Skeletal muscle tissue (tissue), 3 donors: ENCODE measurements at regions not wholly inside any gene's neighbourhood (a gene's known extent, or its start where the extent isn't known, plus 50 kb on each side); places are given as distances from the start of the nearest gene placed in this dataset.

ENCODE experiments used
- H3K27ac ChIP-seq: one replicate; pipeline ENCODE4 v1.7.0; 2013; ENCODE audit warnings: mild to moderate bottlenecking, low read depth, low read length, inconsistent platforms
- H3K27me3 ChIP-seq, 3 donors: one replicate each; pipeline ENCODE4 v1.7.0; 2013; ENCODE audit warnings: low read length in 3 of 3; ENCODE audit not compliant: control insufficient read depth in 3 of 3, insufficient read depth in 3 of 3
- H3K36me3 ChIP-seq, 3 donors: one replicate each; pipeline ENCODE4 v1.7.0; 2013; ENCODE audit warnings: low read length in 3 of 3; ENCODE audit not compliant: control insufficient read depth in 3 of 3, insufficient read depth in 3 of 3
- H3K4me1 ChIP-seq, 3 donors: one replicate each; pipeline ENCODE4 v1.7.0; 2013; ENCODE audit warnings: low read length in 3 of 3, mild to moderate bottlenecking in 3 of 3; ENCODE audit not compliant: control insufficient read depth in 3 of 3, insufficient read depth in 3 of 3
- H3K4me3 ChIP-seq, 3 donors: one replicate each; pipeline ENCODE4 v1.7.0; 2013; ENCODE audit warnings: low read length in 3 of 3
- H3K9ac ChIP-seq, 3 donors: one replicate each; pipeline ENCODE4 v1.7.0; 2013; ENCODE audit warnings: low read length in 3 of 3, mild to moderate bottlenecking in 3 of 3, moderate library complexity in 2 of 3, low read depth in 1 of 3
- H3K9me3 ChIP-seq, 3 donors: one replicate each; pipeline ENCODE4 v1.7.0; 2013; ENCODE audit warnings: low read length in 3 of 3; ENCODE audit not compliant: control insufficient read depth in 3 of 3
- donor health status: Osteomylitis.

GRCh38 chr6:147709396-147710272 lies 201.1 kb downstream of the SAMD5 start:
- Histone ChIP-seq H3K9ac (no peak overlapping the region), H3K4me1 (no peaks in the 10 kb centered on the region), H3K9me3 (no peaks in the 10 kb centered on the region), H3K4me3 (no peak overlapping the region), H3K36me3 (no peaks in the 10 kb centered on the region), H3K27ac (no peak overlapping the region), H3K27me3 (no peaks in the 10 kb centered on the region)

DNA sequence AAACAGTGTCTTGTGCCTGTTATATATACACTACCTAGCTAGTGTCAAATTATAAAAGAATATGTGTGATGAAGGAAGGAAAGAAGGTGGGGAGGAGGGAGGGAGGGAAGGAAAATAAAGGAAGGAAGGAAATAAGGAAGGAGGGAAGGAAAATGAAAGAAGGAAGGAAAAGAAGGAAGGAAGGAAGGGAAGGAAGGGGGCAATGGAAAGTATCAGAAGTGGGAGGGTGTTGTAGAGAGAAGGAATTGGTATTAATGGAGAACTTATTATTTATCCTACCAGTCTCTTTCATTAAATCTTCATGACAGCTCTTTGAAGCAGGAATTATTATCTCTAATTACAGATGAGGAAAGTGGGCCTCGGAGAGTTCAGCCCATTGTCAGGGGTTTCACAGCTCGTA lies 202.4 kb downstream of the SAMD5 start:
- no peaks in the 10 kb centered on the region for H3K9me3 ChIP-seq
- no peaks in the 10 kb centered on the region for H3K4me1 ChIP-seq
- H3K36me3 ChIP-seq = no peaks in the 10 kb centered on the region
- H3K27ac ChIP-seq = no peak overlapping the region
- no peak overlapping the region for H3K9ac ChIP-seq
- no peak overlapping the region for H3K4me3 ChIP-seq
- no peaks in the 10 kb centered on the region for H3K27me3 ChIP-seq

GRCh38 chr6:147711476-147711875 lies 203.0 kb downstream of the SAMD5 start:
- Histone ChIP-seq H3K9me3 (no peaks in the 10 kb centered on the region), H3K9ac (no peak overlapping the region), H3K36me3 (no peaks in the 10 kb centered on the region), H3K27ac (no peak overlapping the region), H3K4me3 (no peak overlapping the region), H3K27me3 (no peaks in the 10 kb centered on the region), H3K4me1 (no peaks in the 10 kb centered on the region)

GRCh38 chr6:147712841-147713240 lies 204.4 kb downstream of the SAMD5 start:
- Histone ChIP-seq H3K36me3 (no peaks in the 10 kb centered on the region), H3K9me3 (no peaks in the 10 kb centered on the region), H3K4me1 (no peaks in the 10 kb centered on the region), H3K27me3 (no peaks in the 10 kb centered on the region), H3K9ac (no peak overlapping the region), H3K4me3 (no peak overlapping the region), H3K27ac (no peak overlapping the region)

GRCh38 chr6:147715035-147715434 lies 206.5 kb downstream of the SAMD5 start:
- H3K27ac ChIP-seq = no peak overlapping the region
- H3K4me3 ChIP-seq = no peak overlapping the region
- H3K27me3 ChIP-seq = no peaks in the 10 kb centered on the region
- no peaks in the 10 kb centered on the region for H3K9me3 ChIP-seq
- no peaks in the 10 kb centered on the region for H3K4me1 ChIP-seq
- H3K9ac ChIP-seq = no peak overlapping the region
- H3K36me3 ChIP-seq = no peaks in the 10 kb centered on the region

- no peak overlapping the region for H3K9ac ChIP-seq
- no peaks in the 10 kb centered on the region for H3K36me3 ChIP-seq
- no peak overlapping the region for H3K4me3 ChIP-seq
- H3K4me1 ChIP-seq = no peaks in the 10 kb centered on the region
- H3K9me3 ChIP-seq = no peaks in the 10 kb centered on the region
- H3K27ac ChIP-seq = no peak overlapping the region
- no peaks in the 10 kb centered on the region for H3K27me3 ChIP-seq
Observed at GRCh38 chr6:147716434-147716833, 207.9 kb downstream of the SAMD5 start.

GRCh38 chr6:147717991-147718390 lies 209.5 kb downstream of the SAMD5 start:
- Histone ChIP-seq H3K9ac (no peak overlapping the region), H3K27me3 (no peaks in the 10 kb centered on the region), H3K4me3 (no peak overlapping the region), H3K27ac (no peak overlapping the region), H3K9me3 (peaks cover 0 to 4% (median 1%) of the 10 kb centered on the region in 3 donors), H3K36me3 (no peaks in the 10 kb centered on the region), H3K4me1 (no peaks in the 10 kb centered on the region)

DNA sequence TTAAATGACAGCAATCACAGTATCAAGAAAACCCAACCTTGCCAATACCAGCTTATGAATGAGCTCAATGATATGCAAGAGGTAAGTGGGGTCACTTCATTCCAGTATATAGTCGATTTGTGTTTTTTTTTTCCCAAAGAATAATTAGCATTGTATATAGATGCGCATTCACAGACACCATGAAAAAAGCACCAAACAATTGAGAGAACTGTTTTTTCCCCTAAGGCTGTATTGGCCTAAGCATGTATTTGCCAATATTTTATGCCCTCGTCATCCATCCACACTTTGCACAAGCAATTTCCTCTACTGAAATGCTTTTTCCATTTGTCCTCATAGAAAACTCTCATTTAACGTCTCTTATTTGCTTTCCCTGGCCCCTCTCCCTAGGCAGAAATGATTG lies 213.7 kb downstream of the SAMD5 start:
- peaks cover 0 to 5% (median 4%) of the 10 kb centered on the region in 3 donors for H3K9me3 ChIP-seq
- H3K36me3 ChIP-seq = no peaks in the 10 kb centered on the region
- no peaks in the 10 kb centered on the region for H3K4me1 ChIP-seq
- H3K9ac ChIP-seq = no peak overlapping the region
- no peak overlapping the region for H3K4me3 ChIP-seq
- H3K27me3 ChIP-seq = no peaks in the 10 kb centered on the region
- H3K27ac ChIP-seq = no peak overlapping the region

GRCh38 chr6:147724454-147724853 lies 216.0 kb downstream of the SAMD5 start:
- Histone ChIP-seq H3K9me3 (peaks cover 0 to 5% (median 4%) of the 10 kb centered on the region in 3 donors), H3K36me3 (no peaks in the 10 kb centered on the region), H3K4me1 (no peaks in the 10 kb centered on the region), H3K27ac (no peak overlapping the region), H3K9ac (no peak overlapping the region), H3K4me3 (no peak overlapping the region), H3K27me3 (no peaks in the 10 kb centered on the region)

DNA sequence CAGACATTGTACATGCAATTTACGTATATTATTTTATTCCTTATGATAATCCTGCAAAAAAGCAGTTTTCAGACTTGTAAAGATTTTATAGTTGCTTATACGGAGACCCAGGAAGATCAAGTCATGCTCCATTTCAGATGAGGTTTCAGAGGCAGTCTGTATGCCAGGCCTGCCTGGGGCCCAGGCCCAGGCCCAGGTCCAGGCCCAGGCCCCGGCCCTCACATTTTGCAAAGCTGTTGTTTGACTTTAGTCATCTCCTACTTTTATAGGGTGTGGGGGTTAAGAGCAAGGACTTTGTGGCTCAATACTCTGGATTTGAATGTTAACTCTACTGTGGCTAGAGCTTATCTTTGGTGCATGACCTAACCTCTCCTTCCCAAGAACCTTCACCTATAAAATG lies 217.9 kb downstream of the SAMD5 start:
- H3K4me1 ChIP-seq = no peaks in the 10 kb centered on the region
- H3K4me3 ChIP-seq = no peak overlapping the region
- no peaks in the 10 kb centered on the region for H3K36me3 ChIP-seq
- H3K27me3 ChIP-seq = no peaks in the 10 kb centered on the region
- no peak overlapping the region for H3K27ac ChIP-seq
- no peak overlapping the region for H3K9ac ChIP-seq
- peaks cover 0 to 5% (median 4%) of the 10 kb centered on the region in 3 donors for H3K9me3 ChIP-seq
